Endothelial cell of umbilical vein (primary cell): ENCODE measurements at regions not wholly inside any gene's neighbourhood (a gene's known extent, or its start where the extent isn't known, plus 50 kb on each side); places are given as distances from the start of the nearest gene placed in this dataset.

Experiments used
- BruUV-seq: library from RNA; stranded (reverse); fragments of 400-500 nt; replicated peaks from 2 replicates; lab custom pipeline; 2021; lab: Mats Ljungman, UMichigan
- CTCF ChIA-PET: fragments of 300-600, 350-600 bp; sonication (Branson Sonifier 250); formaldehyde crosslinking; loops from one replicate; lab custom pipeline; 2021; ENCODE audit warnings: antibody characterized with exemption, inconsistent platforms; lab: Charles Lee
- POLR2A ChIA-PET: fragments of 300-600, 350-600 bp; sonication (Branson Sonifier 250); formaldehyde crosslinking; loops from one replicate; lab custom pipeline; 2021; ENCODE audit warnings: antibody characterized with exemption, inconsistent platforms; lab: Charles Lee
- DNase-seq: peaks from one replicate; pipeline ENCODE4 v3.0.0-alpha.2; 2011; ENCODE audit warnings: low read depth, low spot score
- FAIRE-seq: peaks from 2 replicates; lab custom pipeline; 2011; peaks lifted over from hg19 to GRCh38; lab: Jason Lieb, UNC
- H2AFZ ChIP-seq: 2 replicates; pipeline ENCODE4 v1.6.0; 2012; ENCODE audit warnings: low read depth, low read length, control low read depth, inconsistent platforms
- H3K27ac ChIP-seq: 2 replicates; pipeline ENCODE4 v1.5.1; 2011; ENCODE audit warnings: low read depth, mild to moderate bottlenecking, control low read depth, low read length, moderate library complexity; ENCODE audit not compliant: insufficient read depth
- H3K27me3 ChIP-seq, 2 experiments: 2 replicates each; pipeline versions ENCODE4 v1.6.0 to v1.6.1; 2011; ENCODE audit warnings: low read length in 2 of 2, mixed read lengths in 1 of 2; ENCODE audit not compliant: control insufficient read depth in 2 of 2, insufficient read depth in 2 of 2
- H3K36me3 ChIP-seq, 2 experiments: 2 replicates in 1 of 2; 3 replicates in 1 of 2; pipeline ENCODE4 v1.5.1; 2011; ENCODE audit warnings: low read length in 2 of 2, mild to moderate bottlenecking in 1 of 2, moderate library complexity in 1 of 2; ENCODE audit not compliant: control insufficient read depth in 2 of 2, insufficient read depth in 2 of 2; ENCODE audit errors: extremely low read depth in 1 of 2
- H3K4me1 ChIP-seq: 3 replicates; pipeline ENCODE4 v1.5.1; 2011; ENCODE audit warnings: mild to moderate bottlenecking, low read length; ENCODE audit not compliant: control insufficient read depth, insufficient read depth; ENCODE audit errors: extremely low read depth
- H3K4me2 ChIP-seq: 2 replicates; pipeline ENCODE4 v1.6.1; 2011; ENCODE audit warnings: low read length, control low read depth, mixed read lengths; ENCODE audit not compliant: insufficient read depth
- H3K4me3 ChIP-seq, 3 experiments: fragments of 200-600 bp in 1 of 3; sonication (generic), shearing (Covaris generic) in 1 of 3; replicated peaks in 1 of 3; 2 replicates each; pipeline ENCODE4 v1.5.1; 2011 to 2016; ENCODE audit warnings: control low read depth in 3 of 3, low read length in 3 of 3, mild to moderate bottlenecking in 2 of 3, inconsistent platforms in 1 of 3, low read depth in 1 of 3, moderate library complexity in 1 of 3; ENCODE audit not compliant: insufficient read depth in 1 of 3
- H3K79me2 ChIP-seq: 2 replicates; pipeline ENCODE4 v1.6.0; 2012; ENCODE audit warnings: low read length, inconsistent platforms; ENCODE audit not compliant: control insufficient read depth, insufficient read depth
- H3K9ac ChIP-seq: replicated peaks from 2 replicates; pipeline ENCODE3; 2011; ENCODE audit warnings: low read length, control low read depth; ENCODE audit not compliant: insufficient read depth; ENCODE audit errors: extremely low read depth
- H3K9me1 ChIP-seq: replicated peaks from 3 replicates; pipeline ENCODE4 v1.6.0; 2011; ENCODE audit warnings: mild to moderate bottlenecking, low read length; ENCODE audit not compliant: control insufficient read depth, insufficient read depth; ENCODE audit errors: extremely low read depth
- H3K9me3 ChIP-seq: replicated peaks from 2 replicates; pipeline ENCODE4 v1.5.1; 2012; ENCODE audit warnings: low read length, inconsistent platforms; ENCODE audit not compliant: control insufficient read depth, insufficient read depth
- H4K20me1 ChIP-seq: replicated peaks from 2 replicates; pipeline ENCODE3; 2011; ENCODE audit warnings: mild to moderate bottlenecking, low read length; ENCODE audit not compliant: control insufficient read depth, insufficient read depth; ENCODE audit errors: extremely low read depth
- CTCF ChIP-seq, 2 donors: IDR thresholded peaks; 1 replicate in 1 of 2; 2 replicates in 1 of 2; pipeline ENCODE4 v1.5.1; 2011; ENCODE audit warnings: low read length in 2 of 2, mild to moderate bottlenecking in 2 of 2, moderate library complexity in 2 of 2, control low read depth in 1 of 2, inconsistent platforms in 1 of 2, low read depth in 1 of 2; ENCODE audit not compliant: insufficient read depth in 1 of 2; ENCODE audit errors: extremely low read depth in 1 of 2
- EZH2 ChIP-seq: IDR thresholded peaks from 2 replicates; pipeline ENCODE4 v1.6.1; 2012; ENCODE audit warnings: borderline replicate concordance, low read depth, mild to moderate bottlenecking, moderate library complexity, low read length, inconsistent platforms; ENCODE audit not compliant: severe bottlenecking
- FOS ChIP-seq: IDR thresholded peaks from 2 replicates; pipeline ENCODE4 v1.6.1; 2011; ENCODE audit warnings: mild to moderate bottlenecking, low read length, moderate library complexity, borderline replicate concordance; ENCODE audit not compliant: insufficient read depth
- GATA2 ChIP-seq: IDR thresholded peaks from 2 replicates; pipeline ENCODE4 v1.7.0; 2011; ENCODE audit warnings: low read depth, mild to moderate bottlenecking, moderate library complexity, mixed read lengths, low read length; ENCODE audit not compliant: insufficient read length, insufficient read depth
- JUN ChIP-seq: IDR thresholded peaks from 2 replicates; pipeline ENCODE4 v1.6.1; 2011; ENCODE audit warnings: borderline replicate concordance, low read depth; ENCODE audit not compliant: insufficient read length, insufficient read depth
- MAX ChIP-seq: IDR thresholded peaks from 2 replicates; pipeline ENCODE4 v1.6.1; 2011; ENCODE audit not compliant: insufficient read depth, insufficient read length
- MYC ChIP-seq: IDR thresholded peaks from one replicate; pipeline ENCODE4 v1.6.1; 2011; ENCODE audit warnings: mild to moderate bottlenecking, low read depth, low read length
- POLR2A ChIP-seq: IDR thresholded peaks from 2 replicates; pipeline ENCODE4 v1.6.1; 2012; ENCODE audit warnings: low read depth, mild to moderate bottlenecking, control low read depth, low read length
- POLR2AphosphoS5 ChIP-seq: IDR thresholded peaks from 2 replicates; pipeline ENCODE4 v1.6.1; 2012; ENCODE audit warnings: low read depth, mild to moderate bottlenecking, control low read depth, low read length, moderate library complexity; ENCODE audit not compliant: insufficient read depth
- dilution Hi-C: fragments of 300-500 bp; cut with MboI; formaldehyde crosslinking; loops from one replicate; pipeline ENCODE4 v1.15.0; 2019; ENCODE audit warnings: low sequenced_read_pairs; ENCODE audit not compliant: extremely low pct_ligation_motif_present
- intact Hi-C: fragments of 100-400 bp; cut with micrococcal nuclease; formaldehyde crosslinking; loops from one replicate; pipeline ENCODE4 v1.10.0; 2022

GRCh38 chr6:3527651-3527977 is 70.8 kb upstream of the SLC22A23 start:
- Histone ChIP-seq H4K20me1 (no peaks in the 10 kb centered on the region), H2AFZ (no peak overlapping the region), H3K9me3 (no peaks in the 10 kb centered on the region), H3K27ac (no peak overlapping the region), H3K4me3 (no peak overlapping the region), H3K9ac (no peak overlapping the region), H3K27me3 (peaks cover 10 to 15% of the 10 kb centered on the region in 2 experiments), H3K79me2 (no peaks in the 10 kb centered on the region), H3K36me3 (no peaks in the 10 kb centered on the region), H3K4me2 (no peak overlapping the region), H3K4me1 (no peaks in the 10 kb centered on the region), H3K9me1 (no peaks in the 10 kb centered on the region)
- POLR2A ChIA-PET: no interaction called here
- no peak for FAIRE-seq
- TF ChIP-seq GATA2 (no peak), POLR2A (no peak), CTCF (IDR thresholded peaks at IDR 0.05; ENCODE audit: extremely low read depth in 1 of 2, insufficient read depth in 1 of 2, low read depth in 1 of 2, low read length in 2 of 2) (no peak), EZH2 (no peak), MAX (no peak), JUN (no peak), FOS (no peak), POLR2AphosphoS5 (no peak), MYC (no peak)
- intact Hi-C loops: no loop called here
- dilution Hi-C loops: no loop called here
- CTCF ChIA-PET: no interaction called here
- no peak for DNase-seq
- no TSS peak for BruUV-seq
